Testis (tissue), 2 donors: ENCODE measurements at regions not wholly inside any gene's neighbourhood (a gene's known extent, or its start where the extent isn't known, plus 50 kb on each side); places are given as distances from the start of the nearest gene placed in this dataset.

Source experiments
- CTCF ChIP-seq, 3 experiments: fragments of 450-650 bp in 2 of 3; fragments of 200-600 bp in 1 of 3; sonication (generic) in 1 of 3; IDR thresholded peaks; one replicate each; pipeline ENCODE4 v1.5.1; 2016 to 2019; ENCODE audit warnings: antibody characterized with exemption in 3 of 3, mild to moderate bottlenecking in 2 of 3, moderate library complexity in 1 of 3
- POLR2A ChIP-seq: fragments of 450-650 bp; IDR thresholded peaks from one replicate; pipeline ENCODE4 v1.6.1; 2017; ENCODE audit warnings: antibody characterized with exemption, mild to moderate bottlenecking, moderate library complexity

GRCh38 chrX:848386-848785 is 217.8 kb downstream of the SHOX start:
- TF ChIP-seq CTCF (IDR thresholded peaks at IDR 0.05) (no peak), POLR2A (no peak)
